ENCODE measurements at regions not wholly inside any gene's neighbourhood (a gene's known extent, or its start where the extent isn't known, plus 50 kb on each side); places are given as distances from the start of the nearest gene placed in this dataset.

- Mint-ChIP-seq H3K27ac (ENCODE audit: unreplicated experiment) (no peak overlapping the region), H3K9me3 (ENCODE audit: unreplicated experiment) (no peaks in the 10 kb centered on the region), H3K4me3 (ENCODE audit: unreplicated experiment) (no peak overlapping the region), H3K4me1 (ENCODE audit: low read depth, unreplicated experiment) (no peaks in the 10 kb centered on the region), H3K27me3 (ENCODE audit: unreplicated experiment) (no peaks in the 10 kb centered on the region), H3K36me3 (ENCODE audit: unreplicated experiment) (no peaks in the 10 kb centered on the region)
- DNase-seq, result no peak
- no peak for TF ChIP-seq CTCF (IDR thresholded peaks at IDR 0.05; ENCODE audit: partially characterized antibody, unreplicated experiment)
Observed at GRCh38 chr9:2486988-2487387, 134.6 kb upstream of the VLDLR start.

- H3K27ac Mint-ChIP-seq (ENCODE audit: unreplicated experiment), result no peak overlapping the region
- H3K9me3 Mint-ChIP-seq (ENCODE audit: unreplicated experiment), result no peaks in the 10 kb centered on the region
- H3K27me3 Mint-ChIP-seq (ENCODE audit: unreplicated experiment), result no peaks in the 10 kb centered on the region
- H3K4me3 Mint-ChIP-seq (ENCODE audit: unreplicated experiment), result no peak overlapping the region
- no peak for TF ChIP-seq CTCF (IDR thresholded peaks at IDR 0.05; ENCODE audit: partially characterized antibody, unreplicated experiment)
- H3K36me3 Mint-ChIP-seq (ENCODE audit: unreplicated experiment), result no peaks in the 10 kb centered on the region
- no peak for DNase-seq
- H3K4me1 Mint-ChIP-seq (ENCODE audit: low read depth, unreplicated experiment), result no peaks in the 10 kb centered on the region
Observed at GRCh38 chr9:2489838-2490314, 131.7 kb upstream of the VLDLR start.

- TF ChIP-seq CTCF (IDR thresholded peaks at IDR 0.05; ENCODE audit: partially characterized antibody, unreplicated experiment), result no peak
- Mint-ChIP-seq H3K4me1 (ENCODE audit: low read depth, unreplicated experiment) (no peaks in the 10 kb centered on the region), H3K27me3 (ENCODE audit: unreplicated experiment) (no peaks in the 10 kb centered on the region), H3K4me3 (ENCODE audit: unreplicated experiment) (no peak overlapping the region), H3K36me3 (ENCODE audit: unreplicated experiment) (no peaks in the 10 kb centered on the region), H3K9me3 (ENCODE audit: unreplicated experiment) (no peaks in the 10 kb centered on the region), H3K27ac (ENCODE audit: unreplicated experiment) (no peak overlapping the region)
- DNase-seq, result no peak
Observed at GRCh38 chr9:2492161-2492560, 129.4 kb upstream of the VLDLR start.

GRCh38 chr9:2493109-2493508 lies 128.5 kb upstream of the VLDLR start:
- Mint-ChIP-seq H3K27me3 (ENCODE audit: unreplicated experiment) (no peaks in the 10 kb centered on the region), H3K36me3 (ENCODE audit: unreplicated experiment) (no peaks in the 10 kb centered on the region), H3K9me3 (ENCODE audit: unreplicated experiment) (no peaks in the 10 kb centered on the region), H3K4me1 (ENCODE audit: low read depth, unreplicated experiment) (no peaks in the 10 kb centered on the region), H3K4me3 (ENCODE audit: unreplicated experiment) (no peak overlapping the region), H3K27ac (ENCODE audit: unreplicated experiment) (no peak overlapping the region)
- no peak for TF ChIP-seq CTCF (IDR thresholded peaks at IDR 0.05; ENCODE audit: partially characterized antibody, unreplicated experiment)
- no peak for DNase-seq

GRCh38 chr9:2493529-2493928 lies 128.1 kb upstream of the VLDLR start:
- Mint-ChIP-seq H3K36me3 (ENCODE audit: unreplicated experiment) (no peaks in the 10 kb centered on the region), H3K4me3 (ENCODE audit: unreplicated experiment) (no peak overlapping the region)

More at GRCh38 chr9:2493529-2493928, 128.1 kb upstream of the VLDLR start:
- Mint-ChIP-seq H3K27me3 (ENCODE audit: unreplicated experiment) (no peaks in the 10 kb centered on the region), H3K9me3 (ENCODE audit: unreplicated experiment) (no peaks in the 10 kb centered on the region), H3K4me1 (ENCODE audit: low read depth, unreplicated experiment) (no peaks in the 10 kb centered on the region), H3K27ac (ENCODE audit: unreplicated experiment) (no peak overlapping the region)
- no peak for TF ChIP-seq CTCF (IDR thresholded peaks at IDR 0.05; ENCODE audit: partially characterized antibody, unreplicated experiment)
- DNase-seq, result no peak

All from glutamatergic neuron (in vitro differentiated cells).